ENCODE measurements at regions not wholly inside any gene's neighbourhood (a gene's known extent, or its start where the extent isn't known, plus 50 kb on each side); places are given as distances from the start of the nearest gene placed in this dataset.

DNA sequence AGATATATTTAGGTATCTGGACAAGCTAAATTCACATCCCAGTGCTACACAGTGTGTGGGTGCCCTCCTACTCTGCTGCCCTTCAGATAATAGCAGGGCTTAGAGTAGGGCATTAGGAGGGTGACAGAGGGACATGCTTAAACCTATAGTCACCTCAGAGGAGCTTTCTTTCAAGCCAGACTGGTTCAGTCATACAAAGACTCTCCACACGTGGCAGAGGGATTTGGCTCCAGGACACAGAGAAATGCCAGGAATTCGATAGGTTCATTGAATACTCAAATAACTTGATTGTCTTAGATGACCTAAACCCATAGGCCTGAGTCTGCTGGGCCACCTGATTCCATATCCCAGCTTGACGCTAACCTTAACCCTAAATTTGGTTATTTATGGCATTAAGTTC is 163.5 kb downstream of the TPH2 start:
- no peak for TF ChIP-seq POLR2A (IDR thresholded peaks at IDR 0.05)
- TF ChIP-seq, protein P1, sequence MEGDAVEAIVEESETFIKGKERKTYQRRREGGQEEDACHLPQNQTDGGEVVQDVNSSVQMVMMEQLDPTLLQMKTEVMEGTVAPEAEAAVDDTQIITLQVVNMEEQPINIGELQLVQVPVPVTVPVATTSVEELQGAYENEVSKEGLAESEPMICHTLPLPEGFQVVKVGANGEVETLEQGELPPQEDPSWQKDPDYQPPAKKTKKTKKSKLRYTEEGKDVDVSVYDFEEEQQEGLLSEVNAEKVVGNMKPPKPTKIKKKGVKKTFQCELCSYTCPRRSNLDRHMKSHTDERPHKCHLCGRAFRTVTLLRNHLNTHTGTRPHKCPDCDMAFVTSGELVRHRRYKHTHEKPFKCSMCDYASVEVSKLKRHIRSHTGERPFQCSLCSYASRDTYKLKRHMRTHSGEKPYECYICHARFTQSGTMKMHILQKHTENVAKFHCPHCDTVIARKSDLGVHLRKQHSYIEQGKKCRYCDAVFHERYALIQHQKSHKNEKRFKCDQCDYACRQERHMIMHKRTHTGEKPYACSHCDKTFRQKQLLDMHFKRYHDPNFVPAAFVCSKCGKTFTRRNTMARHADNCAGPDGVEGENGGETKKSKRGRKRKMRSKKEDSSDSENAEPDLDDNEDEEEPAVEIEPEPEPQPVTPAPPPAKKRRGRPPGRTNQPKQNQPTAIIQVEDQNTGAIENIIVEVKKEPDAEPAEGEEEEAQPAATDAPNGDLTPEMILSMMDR (IDR thresholded peaks at IDR 0.05): no peak
